C4-2B (cell line): ENCODE measurements at regions not wholly inside any gene's neighbourhood (a gene's known extent, or its start where the extent isn't known, plus 50 kb on each side); places are given as distances from the start of the nearest gene placed in this dataset.

Source experiments
- H3K27ac ChIP-seq: fragments of 450-650 bp; 2 replicates; pipeline ENCODE4 v1.5.1; 2017
- ZFX ChIP-seq: fragments of 450-650 bp; IDR thresholded peaks from 2 replicates; pipeline ENCODE4 v1.6.1; 2017
- TF ChIP-seq, protein P1 (sequence below): fragments of 450-650 bp; conservative IDR thresholded peaks from 2 replicates; pipeline ENCODE4 v1.5.1; 2017; ENCODE audit warnings: mild to moderate bottlenecking

DNA sequence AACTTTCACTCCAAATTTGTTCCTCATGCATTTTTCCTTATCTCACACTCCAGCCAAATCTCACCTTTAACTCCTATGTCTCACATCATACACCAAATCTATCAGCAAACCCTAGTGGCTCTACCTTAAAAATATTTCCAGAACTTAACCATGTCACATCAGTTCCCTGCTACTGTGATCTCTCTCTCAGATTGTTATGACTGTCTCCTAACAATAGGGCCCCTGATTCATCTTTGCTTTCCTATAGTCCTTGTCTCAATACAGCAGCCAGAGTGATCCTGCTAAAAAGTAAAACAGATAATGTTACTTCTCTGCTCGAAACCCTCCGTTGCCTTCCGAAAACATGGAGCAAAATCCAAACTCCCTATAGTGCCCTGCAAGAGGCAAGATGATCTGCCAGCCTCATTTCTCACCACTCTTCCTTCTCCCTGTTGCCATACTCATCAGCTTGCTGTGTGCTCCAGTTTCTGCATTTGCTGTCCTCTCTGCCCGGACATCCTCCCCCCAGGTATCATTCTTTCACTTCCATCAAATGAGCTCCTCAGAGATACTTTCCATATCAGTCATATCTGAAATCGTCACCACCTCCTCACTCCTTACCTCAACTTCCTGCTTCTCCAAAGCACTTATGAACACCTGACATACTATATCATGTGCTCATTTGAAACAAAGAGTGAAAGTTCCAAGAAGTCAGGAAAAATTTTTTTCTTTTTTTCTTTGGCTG lies 293.4 kb upstream of the NR3C2 start:
- no peak overlapping the region for H3K27ac ChIP-seq
- TF ChIP-seq ZFX: no peak
- TF ChIP-seq, protein P1, sequence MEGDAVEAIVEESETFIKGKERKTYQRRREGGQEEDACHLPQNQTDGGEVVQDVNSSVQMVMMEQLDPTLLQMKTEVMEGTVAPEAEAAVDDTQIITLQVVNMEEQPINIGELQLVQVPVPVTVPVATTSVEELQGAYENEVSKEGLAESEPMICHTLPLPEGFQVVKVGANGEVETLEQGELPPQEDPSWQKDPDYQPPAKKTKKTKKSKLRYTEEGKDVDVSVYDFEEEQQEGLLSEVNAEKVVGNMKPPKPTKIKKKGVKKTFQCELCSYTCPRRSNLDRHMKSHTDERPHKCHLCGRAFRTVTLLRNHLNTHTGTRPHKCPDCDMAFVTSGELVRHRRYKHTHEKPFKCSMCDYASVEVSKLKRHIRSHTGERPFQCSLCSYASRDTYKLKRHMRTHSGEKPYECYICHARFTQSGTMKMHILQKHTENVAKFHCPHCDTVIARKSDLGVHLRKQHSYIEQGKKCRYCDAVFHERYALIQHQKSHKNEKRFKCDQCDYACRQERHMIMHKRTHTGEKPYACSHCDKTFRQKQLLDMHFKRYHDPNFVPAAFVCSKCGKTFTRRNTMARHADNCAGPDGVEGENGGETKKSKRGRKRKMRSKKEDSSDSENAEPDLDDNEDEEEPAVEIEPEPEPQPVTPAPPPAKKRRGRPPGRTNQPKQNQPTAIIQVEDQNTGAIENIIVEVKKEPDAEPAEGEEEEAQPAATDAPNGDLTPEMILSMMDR: no peak

DNA sequence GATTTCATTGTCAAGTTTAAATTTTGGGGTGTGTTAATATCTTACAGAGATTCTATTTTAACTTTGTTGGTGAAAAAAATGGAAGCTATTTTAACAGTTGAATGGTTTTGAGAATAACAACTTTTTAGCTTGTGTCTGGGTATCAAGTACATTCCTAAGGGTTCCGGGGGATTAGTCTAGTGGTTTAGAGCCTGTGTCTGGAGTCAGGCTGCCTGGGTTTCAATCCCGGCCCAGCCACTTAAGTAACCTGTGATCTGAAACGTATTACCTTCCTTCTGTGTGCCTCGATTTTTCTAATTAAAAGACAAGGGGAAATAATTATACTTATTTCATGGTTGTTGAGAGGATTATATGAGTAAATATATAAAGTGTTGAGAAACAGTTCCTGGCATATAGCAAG lies 288.6 kb upstream of the NR3C2 start:
- no peak overlapping the region for H3K27ac ChIP-seq
- TF ChIP-seq, protein P1: no peak
- no peak for TF ChIP-seq ZFX

DNA sequence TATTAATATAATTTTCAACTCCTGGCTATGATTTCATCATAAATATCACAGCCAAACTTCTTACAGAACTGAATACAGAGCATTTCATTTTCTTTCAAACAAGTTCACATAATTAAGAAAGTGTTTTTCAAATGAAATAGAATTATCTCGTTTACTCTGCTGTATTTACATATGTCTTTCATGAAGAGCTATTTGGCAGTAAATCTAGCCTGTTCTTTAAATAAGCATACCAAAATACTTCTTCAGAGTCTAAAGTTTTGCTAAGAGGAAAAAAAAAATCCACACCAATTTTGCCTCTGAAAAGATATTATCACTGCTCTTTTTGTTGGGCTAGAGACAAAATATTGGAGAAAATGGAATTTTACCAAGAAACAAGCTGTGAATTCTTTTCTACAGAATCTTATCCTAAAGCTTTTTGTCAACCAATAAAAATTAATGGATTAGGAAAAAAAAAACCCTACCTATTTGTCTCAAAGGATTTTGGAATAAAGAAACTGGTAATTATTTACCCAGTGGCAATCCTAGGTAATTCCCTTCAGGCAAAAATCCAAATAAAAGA lies 287.9 kb upstream of the NR3C2 start:
- TF ChIP-seq, protein P1: no peak
- TF ChIP-seq ZFX: no peak
- H3K27ac ChIP-seq: no peak overlapping the region

DNA sequence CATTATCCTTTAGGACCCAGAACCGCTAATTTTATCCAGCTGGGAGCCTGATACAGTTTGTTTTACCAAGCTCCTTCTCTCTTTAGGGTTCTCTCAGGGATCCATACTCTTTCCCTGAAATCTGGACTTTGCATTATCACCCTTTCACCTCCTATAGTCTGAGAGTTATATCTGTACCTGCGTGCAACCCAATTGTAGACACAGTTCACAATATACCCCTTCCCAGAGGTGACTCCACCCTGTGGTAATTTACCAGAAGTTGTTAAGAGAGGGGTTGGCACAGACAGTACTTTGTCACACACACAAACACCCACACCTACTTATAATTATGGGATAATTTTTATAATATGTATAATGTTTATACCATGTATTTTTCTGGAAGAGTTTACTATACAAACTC lies 275.8 kb upstream of the NR3C2 start:
- no peak overlapping the region for H3K27ac ChIP-seq
- no peak for TF ChIP-seq ZFX
- TF ChIP-seq, protein P1: no peak

DNA sequence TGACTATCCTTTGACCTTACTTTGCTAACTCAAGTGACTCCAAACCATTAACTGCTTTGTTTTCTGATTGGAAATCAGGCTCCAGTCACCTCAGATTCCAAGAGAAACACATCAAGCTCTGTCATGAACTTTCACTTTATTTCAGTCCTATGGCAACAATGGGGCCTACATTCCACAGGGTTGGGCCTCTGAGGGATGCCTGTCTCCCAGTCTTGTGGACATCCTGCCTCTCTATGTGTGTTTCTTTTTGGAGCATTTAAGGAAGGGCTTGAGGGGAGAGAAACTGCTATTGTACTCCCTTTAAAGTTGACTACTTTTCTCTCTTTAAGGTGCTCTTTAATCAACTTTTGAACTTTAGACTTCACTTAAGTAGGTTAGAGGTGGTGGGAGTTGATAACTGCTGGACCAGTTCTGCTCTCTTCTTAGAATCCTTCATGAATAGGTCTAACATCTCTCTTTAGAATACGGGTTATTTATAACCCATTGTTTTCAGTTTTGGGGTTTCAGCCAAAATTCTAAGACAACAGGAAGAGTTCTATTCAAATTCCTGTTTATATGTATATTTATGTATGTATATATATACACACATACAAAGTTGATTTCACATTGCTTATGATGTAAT lies 274.3 kb upstream of the NR3C2 start:
- H3K27ac ChIP-seq: no peak overlapping the region
- no peak for TF ChIP-seq ZFX
- TF ChIP-seq, protein P1: no peak

DNA sequence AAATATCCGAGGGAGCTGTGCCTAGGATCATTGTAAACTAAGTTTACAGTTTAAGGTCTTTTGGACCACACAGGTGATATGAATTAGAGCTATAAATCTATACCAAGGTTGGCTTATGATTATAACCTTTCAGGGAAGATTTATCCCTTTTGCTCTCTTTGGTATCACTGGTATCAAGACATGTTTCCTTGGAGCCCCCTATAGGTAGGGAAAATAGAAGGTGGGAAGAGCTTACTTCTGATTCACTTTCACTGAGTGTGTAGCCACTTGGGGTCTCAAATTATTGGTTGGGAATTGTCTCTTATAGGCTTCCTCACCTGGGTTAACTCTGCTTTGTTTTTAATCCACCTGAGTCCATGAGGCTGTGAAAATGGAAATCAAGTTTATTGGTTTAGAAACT lies 262.1 kb upstream of the NR3C2 start:
- TF ChIP-seq, protein P1: peak; percentile 23
- TF ChIP-seq ZFX: no peak
- no peak overlapping the region for H3K27ac ChIP-seq

DNA sequence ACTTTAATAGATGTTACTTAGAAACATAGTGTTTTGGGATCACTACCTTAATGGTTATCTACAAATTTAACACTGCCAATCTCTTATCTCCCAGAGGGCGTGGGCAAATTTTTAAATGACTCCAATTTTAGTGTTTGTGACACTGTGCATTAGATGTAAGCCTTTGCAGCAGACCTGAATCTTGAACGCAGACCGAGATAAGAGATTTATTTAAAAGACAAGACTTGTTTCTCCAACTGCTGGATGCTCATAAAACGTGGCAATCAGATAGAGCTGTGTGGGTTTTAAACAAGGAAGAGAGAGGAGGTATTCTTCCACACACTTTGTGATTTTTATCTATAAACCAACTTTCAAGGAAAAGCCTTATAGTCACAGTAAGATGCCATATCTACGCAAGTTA lies 252.5 kb upstream of the NR3C2 start:
- TF ChIP-seq, protein P1: no peak
- TF ChIP-seq ZFX: no peak
- H3K27ac ChIP-seq: no peak overlapping the region
